NCI-H1092 (cell line): ENCODE measurements at regions not wholly inside any gene's neighbourhood (a gene's known extent, or its start where the extent isn't known, plus 50 kb on each side); places are given as distances from the start of the nearest gene placed in this dataset.
"Not testable (repeated sequence)": the region's sequence is repeated elsewhere in the genome, so short reads cannot be mapped to it uniquely, and the experiment has no call there.

Source experiments
- DNase-seq: peaks from one replicate; lab custom pipeline; 2025; lab: John Stamatoyannopoulos, UW

DNA sequence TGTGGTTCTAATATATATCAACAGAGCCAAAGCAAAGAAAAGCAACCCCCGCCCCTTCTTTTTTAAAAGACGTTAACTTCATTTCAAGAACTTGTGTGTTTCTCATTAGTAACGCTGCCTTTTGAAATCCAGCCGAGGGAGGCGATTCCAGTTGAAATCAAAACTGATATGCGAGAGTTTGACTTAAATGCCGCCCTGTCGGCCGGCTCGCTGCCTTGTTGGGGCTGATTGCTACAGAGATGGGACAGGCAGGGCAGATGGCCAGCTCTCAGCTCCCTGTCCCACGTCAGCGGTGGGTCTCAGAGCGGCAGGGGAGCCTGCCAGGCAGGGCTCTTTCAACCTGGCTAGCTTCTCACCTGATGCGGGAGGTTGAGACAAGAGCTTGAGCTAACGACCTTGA, 51.9 kb upstream of the ALX4 start:
- DNase-seq: no peak

DNA sequence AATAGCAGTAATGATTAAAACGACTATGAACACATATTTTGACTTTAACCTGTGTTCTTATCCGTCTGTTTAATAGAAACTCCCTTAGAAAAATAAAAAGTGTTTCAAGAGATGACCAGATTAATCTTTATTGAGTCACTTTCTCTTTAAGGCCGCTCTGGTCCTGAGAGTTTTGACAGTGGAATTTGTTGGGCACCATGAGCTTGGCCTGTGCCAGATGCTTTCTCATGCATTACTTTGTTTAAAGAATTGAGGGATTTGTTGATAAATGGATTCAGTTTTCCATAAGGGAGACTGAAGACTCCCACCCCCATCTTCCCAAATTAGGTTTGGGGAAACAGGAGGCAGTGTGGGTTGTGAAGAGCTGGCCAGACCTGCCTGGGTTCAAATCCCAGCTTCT, 53.2 kb upstream of the ALX4 start:
- DNase-seq: no peak

DNA sequence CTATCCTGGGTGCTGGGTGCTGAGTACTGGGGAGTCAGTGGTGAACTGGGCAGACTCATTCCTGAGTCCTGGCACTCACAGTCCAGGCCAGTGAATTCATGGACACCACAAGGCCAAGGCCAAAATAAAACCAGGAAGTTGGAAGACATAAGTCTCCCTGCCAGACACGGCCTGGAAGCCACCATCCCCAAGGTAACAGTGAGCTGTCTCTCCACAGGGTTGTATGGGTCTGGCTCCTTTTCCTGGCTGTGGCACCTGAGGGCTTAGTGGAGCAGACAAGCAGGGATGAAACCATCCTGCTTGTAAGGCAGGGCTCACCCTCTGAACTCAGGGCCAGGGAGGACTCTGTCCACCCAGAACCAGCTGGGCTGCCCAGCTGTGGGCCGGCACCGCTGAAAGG, 54.7 kb upstream of the ALX4 start:
- DNase-seq: no peak

DNA sequence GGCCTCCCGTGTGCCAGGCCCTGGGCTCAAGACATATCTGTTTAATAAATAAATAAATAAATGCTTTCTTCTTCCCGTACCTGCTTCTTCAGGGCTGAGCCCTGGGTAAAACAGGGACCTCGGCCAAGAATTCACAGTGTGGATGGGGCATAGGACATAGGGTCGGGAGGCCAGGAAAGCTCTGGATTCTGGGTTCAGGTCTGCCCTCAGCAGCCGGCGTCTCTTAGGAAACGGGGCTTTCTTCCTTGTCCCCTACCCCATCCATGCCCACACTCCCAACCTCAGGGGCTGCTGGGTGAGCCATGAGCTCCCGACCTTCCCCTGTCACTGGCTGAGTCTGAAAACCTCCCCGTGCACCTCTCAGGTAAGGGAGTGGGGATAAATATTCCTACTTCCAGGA, 55.7 kb upstream of the ALX4 start:
- no peak for DNase-seq

DNA sequence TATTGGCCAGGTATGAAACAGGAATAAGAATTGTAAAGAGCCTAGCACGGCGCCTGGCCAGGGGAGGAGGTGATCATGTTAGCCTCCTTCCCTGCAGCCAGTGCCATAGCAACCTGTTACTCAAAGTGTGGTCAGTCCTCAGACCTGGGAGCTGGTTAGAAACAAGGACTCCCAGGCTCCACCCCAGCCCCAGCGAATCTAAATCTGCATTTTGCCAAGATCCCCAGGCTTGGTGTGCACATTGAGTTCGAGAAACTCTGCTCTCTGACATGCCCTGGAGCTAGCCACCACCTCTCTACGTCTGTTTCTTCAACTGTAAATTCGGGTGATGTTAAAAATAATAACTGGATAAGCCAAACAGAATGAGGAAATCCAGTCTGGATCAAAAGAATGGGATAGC, 56.1 kb upstream of the ALX4 start:
- no peak for DNase-seq

DNA sequence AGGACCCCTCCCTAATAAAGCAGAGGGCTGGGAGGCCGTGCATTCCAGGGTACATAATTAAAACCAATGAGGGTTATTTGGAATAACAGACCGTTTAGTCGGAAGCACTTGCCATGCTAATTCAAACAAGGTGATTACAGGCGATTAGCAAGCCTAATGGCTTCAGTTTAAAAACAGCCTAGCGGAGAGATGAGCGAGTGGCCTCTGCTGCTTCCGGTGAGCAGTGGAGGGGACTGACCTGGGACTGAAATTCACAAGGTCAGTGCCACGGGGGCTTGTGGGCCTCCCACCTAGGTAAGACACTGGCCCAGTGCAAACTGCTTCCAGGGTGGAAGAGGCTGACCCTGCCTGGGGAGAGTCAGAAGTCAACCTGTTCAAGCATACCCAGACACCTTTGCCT, 56.8 kb upstream of the ALX4 start:
- DNase-seq: no peak

DNA sequence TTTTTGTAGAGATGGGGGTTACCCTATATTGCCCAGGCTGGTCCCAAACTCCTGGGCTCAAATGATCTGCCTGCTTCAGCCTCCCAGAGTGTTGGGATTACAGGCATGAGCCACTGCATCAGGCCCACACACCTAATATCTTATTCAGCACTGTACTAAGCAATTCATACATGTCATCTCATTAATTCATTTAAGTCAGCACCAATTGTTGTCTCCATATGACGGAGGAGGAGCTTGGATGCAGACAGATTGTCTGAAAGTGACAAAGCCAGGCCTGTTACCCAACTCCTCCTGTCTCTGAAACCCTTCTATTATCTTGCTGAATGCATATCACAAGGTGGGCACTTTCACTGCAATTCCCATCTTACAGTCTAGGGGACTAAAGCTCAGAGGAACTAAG, 57.5 kb upstream of the ALX4 start:
- no peak for DNase-seq

DNA sequence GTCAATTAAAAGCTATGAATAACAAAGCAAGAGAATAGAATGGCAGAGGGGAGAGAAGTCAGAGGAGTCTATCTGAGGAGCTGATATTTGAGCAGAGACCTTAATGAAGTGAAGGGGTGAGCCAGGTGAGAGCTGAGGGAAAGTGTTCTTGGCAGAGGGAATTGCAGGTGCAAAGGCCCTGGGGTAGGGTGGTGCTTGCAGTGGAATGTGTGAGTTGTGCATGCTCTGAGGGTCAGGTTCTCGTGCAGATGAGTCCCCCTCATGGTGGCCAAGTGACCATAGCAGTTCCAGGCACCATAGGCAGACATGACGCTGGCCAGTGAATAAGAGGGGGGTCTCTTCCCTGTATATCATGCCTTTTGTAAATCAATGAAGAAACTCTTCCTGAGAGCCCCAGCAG, 58.9 kb upstream of the ALX4 start:
- DNase-seq: no peak

DNA sequence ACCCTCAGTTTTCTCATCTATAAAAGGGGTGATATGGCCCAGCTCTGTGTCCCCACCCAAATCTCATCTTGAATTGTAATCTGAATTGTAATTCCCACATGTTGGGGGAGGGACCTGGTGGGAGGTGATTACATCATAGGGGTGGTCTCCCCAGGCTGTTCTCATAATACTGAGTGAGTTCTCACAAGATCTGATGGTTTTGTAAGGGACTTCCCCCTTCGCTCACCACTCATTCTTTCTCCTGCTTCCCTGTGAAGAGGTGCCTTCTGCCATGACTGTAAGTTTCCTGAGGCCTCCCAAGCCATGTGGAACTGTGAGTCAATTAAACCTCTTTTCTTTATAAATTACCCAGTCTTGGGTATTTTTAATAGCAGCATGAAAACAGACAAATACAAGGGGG, 61.1 kb upstream of the ALX4 start:
- not testable (repeated sequence) for DNase-seq

DNA sequence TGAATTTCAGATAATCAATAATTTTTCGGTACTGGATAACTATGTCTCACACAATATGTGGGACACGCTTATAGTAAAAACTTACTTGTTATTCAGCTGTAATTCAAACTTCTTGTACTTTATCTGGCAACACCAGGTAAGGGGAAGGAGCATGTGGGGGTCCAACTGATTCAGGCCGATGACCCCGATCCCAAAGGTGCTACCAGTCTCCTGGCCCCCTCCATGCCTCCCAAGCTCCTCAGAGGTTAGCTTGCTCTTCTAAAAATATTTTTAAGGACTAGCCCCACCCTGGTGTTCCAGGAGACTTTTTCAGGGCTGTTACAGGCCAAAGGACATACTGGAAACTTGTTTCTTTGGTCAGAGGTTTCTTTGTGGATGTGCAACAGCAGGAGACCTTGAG, 61.8 kb upstream of the ALX4 start:
- DNase-seq: no peak

DNA sequence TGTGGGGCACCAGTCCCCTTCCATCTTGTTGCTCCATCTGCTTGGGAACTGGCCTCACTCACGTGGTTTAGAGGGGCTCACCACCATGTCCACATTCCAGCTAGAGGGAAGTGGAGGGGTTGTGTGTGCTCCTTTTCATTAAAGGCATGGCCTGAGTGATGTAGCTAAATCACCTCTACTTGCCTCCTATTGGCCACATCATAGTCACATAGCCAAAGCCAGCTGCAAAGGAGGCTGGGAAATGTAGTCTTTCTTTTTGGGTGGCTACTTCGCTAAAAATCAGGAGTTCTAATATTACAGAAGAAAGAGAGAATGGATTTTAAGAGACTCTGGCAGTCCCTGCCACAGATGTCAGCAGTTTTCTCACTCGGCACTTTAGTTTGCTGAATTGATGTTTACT, 63.0 kb upstream of the ALX4 start:
- DNase-seq: no peak

DNA sequence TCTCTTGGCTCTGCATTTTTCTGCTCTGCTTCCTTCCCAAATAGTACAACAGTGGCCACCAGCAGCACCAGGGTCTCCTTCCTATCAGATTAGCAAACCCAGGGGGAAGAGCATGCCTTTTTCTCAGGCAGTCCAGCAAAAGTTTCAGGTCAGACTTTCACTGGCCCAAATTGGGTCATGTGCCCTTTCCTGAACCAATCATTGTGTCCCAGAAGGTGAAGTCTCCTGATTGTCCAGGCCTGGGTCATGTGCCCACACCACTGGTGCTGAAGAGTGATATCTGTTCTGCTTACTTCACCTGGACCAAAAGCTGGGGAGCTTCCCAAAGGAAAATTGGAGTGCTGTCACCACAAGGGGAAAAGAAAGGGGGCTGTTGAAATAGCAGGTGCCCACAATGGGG, 64.1 kb upstream of the ALX4 start:
- no peak for DNase-seq

DNA sequence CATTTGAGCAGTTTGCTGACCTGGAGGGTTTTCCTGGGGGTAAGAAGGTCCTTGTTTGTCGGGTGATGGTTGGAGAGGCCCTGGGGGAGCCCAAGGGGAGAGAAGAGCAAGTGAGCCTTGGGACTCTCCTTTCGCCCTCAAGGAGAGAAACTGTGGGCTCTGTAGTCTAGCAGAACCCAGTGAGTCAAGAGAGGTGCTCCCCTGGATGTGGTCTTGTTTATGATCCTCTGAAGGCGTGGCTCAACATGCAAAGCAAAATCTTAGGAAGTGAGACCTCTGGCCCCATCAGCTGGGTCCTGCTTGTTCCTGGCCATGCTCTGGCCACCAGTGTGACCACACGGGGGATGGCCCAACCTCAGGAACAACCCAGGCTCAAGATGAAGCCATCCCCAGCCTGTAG, 66.5 kb upstream of the ALX4 start:
- no peak for DNase-seq

DNA sequence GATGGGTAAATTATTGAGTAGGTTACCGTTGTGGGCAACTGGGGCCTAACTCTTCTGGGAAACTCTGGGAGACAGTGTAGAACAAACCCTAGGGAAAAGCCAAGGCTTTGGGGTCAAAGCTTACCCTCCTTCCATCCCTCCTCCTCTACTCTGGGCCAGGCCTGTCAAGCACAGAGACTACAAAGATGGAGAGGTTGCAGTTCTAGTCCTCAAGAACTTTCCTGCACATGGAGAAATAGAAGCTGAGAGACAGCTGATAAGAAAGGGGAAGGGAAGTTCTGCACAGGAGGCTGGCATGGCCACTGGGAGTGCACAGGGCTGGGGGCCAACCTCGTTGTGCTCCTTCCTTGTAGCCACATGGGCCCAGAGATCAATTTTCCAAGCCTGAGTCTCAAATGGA, 67.2 kb upstream of the ALX4 start:
- DNase-seq: no peak

DNA sequence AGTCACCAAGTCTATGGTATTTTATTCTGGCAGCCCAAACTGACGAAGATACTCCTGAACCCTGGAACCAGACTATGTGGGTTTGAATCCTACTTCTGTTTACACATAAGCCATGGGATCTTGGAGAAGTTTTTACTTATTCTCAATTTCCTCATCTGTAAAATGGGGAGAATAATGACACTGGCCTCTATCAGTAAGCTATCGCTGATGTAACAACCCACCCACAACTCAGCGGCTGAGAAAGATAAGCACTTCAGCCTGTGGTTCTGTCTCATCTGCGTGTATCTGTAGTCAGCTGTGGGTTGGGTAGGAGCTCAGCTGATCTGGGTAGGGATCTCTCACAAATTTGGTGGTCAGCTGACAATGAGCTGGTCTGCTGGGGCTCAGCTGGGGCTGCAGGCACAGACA, 68.0 kb upstream of the ALX4 start:
- DNase-seq: no peak

DNA sequence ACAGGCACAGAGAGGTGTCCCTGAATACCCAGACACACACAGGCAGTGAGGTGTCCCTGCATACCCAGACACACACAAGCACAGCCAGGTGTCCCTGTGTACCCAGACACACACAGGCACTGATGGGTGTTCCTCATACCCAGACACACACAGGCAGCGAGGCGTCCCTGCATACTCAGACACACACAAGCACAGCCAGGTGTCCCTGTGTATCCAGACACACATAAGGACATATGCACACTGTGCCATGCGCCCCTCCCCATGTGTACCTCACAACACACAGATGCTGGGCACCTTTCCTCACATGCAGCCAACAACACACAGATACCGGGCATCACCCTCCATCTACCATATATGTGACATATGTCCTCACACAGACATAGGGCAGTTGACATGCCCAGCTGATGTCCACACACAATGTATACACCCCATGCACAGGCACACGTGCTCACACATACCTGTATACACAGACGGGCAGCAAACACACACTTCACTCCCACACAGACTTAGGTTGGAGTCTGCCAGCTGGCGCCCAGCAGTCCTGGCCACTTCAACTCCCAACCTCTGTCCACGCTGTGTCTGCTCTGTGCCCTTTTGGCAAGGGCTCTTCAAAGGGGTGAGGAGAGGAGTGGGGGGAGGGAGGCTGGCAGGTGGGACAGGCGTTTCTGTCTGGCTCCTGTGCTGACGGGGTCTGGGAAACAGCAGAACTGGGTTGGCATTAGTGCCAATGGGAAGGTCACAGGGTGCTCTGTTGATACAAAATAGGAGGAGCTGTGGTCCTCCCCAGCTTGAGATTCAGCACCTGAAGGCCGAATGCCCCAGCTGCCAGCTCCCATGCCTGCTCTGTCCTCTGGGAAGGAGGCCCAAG, 69.4 kb upstream of the ALX4 start:
- DNase-seq: peak; percentile 59

DNA sequence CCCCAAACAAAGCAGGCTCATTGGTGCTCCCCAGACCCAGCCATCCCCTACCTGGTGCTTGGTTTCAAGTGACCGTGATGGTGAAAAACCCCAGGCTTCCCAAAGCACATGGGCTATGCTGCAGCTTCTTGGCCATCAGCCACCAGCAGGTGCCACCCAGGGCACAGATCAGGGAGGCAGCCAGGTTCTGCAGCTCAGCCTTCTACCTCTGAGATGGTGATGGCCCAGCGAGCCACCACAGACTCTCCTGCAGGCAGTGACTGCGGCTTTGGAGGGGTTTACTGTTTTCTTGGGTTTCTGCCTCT, 70.0 kb upstream of the ALX4 start:
- peak; percentile 59 for DNase-seq

DNA sequence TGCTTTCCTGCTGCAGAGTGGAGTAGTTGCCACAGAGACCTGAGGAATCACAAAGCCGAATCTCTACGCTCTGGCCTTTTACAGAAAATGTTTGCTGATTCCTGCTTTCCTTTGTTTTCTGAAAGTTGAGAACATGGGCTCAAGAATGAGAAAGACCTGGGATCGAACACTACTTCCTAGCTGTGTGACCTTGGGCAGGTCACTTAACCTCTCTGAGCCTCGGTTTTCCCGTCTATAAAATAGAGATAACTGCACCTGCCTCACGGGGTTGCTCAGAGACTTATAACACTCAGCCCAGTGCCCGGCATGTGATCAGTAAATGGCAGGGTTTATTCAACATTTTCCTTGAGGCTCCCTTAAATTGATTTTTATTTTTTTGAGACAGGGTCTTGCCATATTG, 70.9 kb upstream of the ALX4 start:
- DNase-seq: no peak

DNA sequence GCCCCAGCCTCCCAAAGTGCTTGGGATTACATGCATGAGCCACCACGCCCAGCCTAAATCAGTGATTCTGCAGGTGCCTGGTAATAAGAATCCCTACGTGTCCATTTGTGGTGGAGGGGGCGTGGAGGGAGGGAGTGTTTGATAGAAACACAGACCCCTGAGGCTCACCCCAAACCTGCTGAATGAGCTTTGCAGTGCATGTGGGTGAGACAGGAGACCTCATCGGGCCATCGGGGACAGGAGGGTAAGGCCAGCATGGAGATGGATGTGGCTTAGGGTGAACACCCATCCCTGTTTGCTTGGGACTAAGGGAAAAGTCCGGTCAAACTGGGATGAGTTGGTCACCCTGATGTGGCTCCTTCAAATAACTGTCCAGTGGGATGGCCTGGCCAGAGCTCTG, 71.3 kb upstream of the ALX4 start:
- DNase-seq: no peak

DNA sequence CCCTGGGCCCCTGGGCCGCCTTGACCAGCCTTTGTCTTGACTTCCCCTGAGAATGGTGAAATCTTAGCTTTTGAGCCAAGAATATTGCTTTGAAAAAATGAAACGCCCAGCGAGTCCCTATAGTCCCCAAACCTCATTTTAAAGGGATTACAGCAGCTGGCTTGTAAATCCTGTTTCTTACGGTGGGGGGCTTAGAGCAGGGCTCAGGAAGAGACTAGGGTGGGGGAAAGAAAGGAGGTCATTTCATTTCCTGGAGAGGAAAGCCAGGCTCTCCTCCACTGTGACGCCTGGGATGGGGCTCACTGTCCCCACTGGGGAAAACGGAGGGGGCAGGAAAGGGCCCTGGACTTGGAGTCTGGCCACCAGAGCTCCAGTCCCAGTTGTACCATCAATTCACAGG, 72.2 kb upstream of the ALX4 start:
- no peak for DNase-seq

DNA sequence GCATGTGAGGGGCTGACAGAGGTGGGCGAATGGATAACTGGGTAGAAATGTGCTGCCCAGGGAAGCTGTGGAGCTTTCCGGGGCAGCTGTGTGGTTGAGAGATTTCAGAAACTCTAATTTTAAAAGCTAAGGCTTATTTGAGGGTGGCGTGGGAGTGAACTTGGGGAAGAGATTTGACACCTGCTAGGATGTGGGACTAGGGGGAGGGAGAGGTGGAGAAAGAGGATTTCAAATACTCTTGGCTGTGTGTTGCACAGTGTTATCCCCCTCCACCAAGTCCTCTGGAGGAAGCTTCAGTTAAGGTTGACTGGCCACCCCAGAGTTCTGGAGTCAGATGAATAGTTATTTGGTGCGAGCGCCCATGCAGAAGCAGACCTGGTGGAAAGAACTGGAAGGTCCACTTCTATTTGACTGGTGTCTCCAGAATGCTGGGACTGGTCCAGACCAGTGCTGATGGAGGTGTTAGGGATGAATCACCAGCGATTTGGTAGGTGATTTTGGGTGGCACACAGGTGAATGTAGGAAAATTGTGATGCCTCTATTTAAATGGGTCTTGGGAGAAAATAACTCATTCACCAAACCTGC, 72.8 kb upstream of the ALX4 start:
- DNase-seq: no peak

DNA sequence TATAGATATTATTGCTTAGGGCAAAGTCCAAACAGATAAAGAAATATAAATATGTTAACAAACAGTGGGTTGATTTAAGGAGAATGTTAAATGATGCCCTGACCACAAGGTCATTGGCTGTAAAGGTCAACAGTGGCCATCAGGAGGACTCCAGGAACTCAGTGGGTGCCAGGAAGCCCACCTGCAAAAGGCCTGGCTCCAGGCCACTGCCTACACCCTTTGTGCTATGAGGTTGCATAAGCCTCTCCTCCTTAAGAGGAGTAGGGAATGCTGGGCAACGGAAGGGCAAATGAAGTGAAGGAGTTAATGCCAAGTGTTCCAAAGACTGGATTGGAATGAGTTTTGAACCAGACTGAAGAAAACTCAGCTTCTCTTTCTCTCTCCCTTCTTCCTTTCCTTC, 73.3 kb upstream of the ALX4 start:
- no peak for DNase-seq

DNA sequence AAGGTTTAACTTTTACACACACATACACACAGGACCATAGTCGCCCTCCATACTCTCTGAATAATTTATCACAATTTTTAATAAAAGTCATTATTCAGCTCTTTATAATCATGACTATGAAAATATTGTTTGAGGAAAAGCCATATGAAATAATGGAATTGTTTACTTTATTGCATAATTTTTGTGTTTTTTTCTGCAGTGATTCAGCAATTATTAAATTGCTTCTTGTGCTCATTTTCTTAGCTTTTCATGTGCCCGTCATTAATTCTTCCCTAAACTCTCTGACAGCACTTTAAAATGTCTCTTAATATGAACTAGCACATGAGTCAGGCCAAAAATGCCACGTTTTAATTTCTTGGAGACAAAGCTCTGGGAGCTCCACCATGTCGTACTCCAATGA, 77.5 kb upstream of the ALX4 start:
- DNase-seq: no peak

DNA sequence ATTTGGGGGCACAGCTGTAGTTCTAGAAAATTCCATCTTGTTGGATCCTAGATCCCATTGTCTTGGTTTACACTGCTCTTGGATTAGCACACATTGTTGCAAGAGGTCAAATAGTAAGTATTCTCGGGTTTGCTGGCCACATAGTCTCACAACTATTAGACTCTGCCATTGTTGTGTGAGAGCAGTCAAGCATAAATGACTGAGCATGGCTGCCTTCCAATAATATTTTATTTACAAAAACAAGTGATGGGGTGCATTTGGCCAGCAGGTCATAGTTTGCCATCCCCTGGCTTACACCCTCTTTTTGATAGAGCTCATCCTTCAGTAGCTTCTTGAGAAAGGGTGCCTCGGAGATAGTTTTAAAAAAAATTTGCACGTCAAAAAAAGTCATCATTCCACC, 77.9 kb upstream of the ALX4 start:
- DNase-seq: no peak
